IPS-18c (cell line): ENCODE measurements at regions not wholly inside any gene's neighbourhood (a gene's known extent, or its start where the extent isn't known, plus 50 kb on each side); places are given as distances from the start of the nearest gene placed in this dataset.
"Not testable (repeated sequence)": the region's sequence is repeated elsewhere in the genome, so short reads cannot be mapped to it uniquely, and the experiment has no call there.

Experiments used
- H3K4me3 ChIP-seq: 2 replicates; pipeline ENCODE4 v1.7.0; 2013; ENCODE audit warnings: low read depth, mild to moderate bottlenecking, low read length, moderate library complexity; ENCODE audit not compliant: insufficient read depth
- H3K9me3 ChIP-seq: one replicate; pipeline ENCODE4 v1.6.1; 2013; ENCODE audit warnings: mild to moderate bottlenecking, low read length, moderate library complexity; ENCODE audit not compliant: control insufficient read depth, insufficient read depth

DNA sequence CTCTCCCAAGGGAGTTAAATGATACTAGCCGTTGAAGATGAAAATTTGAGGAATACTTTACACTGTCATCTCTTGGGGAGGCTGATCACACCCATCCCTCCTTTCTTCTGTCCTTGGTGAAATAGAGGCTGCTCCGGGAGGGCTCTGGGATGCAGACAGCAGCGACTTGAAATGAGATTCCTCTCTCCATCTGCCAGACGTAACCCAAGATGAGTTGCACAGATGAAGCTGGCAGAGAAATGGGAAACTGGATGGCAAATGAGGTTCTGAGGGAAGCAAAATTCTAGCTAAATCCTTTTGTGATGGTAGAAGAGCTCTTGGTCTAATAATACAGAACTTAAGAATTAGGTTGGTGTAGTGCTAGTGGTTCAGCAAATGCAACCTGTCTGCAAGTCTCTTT, 201.4 kb downstream of the AASDH start:
- H3K4me3 ChIP-seq, result no peak overlapping the region
- H3K9me3 ChIP-seq, result peaks cover 5% of the 10 kb centered on the region

DNA sequence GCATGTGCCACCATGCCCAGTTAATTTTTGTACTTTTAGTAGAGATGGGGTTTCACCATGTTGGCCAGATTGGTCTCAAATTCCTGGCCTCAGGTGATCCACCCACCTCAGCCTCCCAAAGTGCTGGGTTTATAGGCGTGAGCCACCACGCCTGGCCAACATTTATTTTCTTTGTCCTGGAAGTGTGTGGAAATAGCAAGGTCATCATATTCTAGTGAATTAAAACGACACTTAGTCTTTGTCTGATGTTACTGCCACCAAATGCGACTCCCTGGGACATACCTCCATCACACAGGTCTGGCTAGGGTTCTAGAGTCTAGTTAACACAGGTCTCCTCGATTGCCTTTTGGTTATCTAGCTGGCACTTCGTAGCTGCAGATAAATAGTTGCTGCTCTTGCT, 203.1 kb downstream of the AASDH start:
- H3K9me3 ChIP-seq, result peaks cover 2% of the 10 kb centered on the region
- no peak overlapping the region for H3K4me3 ChIP-seq

- H3K4me3 ChIP-seq, result no peak overlapping the region
- peaks cover 2% of the 10 kb centered on the region for H3K9me3 ChIP-seq
These were observed 203.8 kb downstream of the AASDH start for GRCh38 chr4:56183344-56183959.

DNA sequence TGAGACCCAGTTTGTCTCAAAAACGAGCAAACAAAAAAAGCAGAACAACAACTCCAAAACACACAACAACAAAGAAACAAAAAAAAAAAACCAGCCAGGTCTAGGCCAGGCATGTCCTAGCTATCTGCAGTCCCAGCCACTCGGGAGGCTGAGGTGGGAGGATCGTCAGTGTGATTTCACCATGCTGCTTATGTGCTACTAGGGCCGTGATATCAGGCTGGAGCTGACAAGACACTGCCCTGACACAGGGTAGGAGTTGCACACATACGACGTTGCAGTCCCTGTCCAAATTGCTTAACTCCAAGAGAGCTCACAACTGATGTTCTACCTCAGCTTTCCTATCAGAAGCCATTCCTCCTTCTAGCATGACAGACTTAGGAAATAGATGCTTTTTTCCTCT, 204.9 kb downstream of the AASDH start:
- peaks cover 2% of the 10 kb centered on the region for H3K9me3 ChIP-seq
- H3K4me3 ChIP-seq, result no peak overlapping the region

DNA sequence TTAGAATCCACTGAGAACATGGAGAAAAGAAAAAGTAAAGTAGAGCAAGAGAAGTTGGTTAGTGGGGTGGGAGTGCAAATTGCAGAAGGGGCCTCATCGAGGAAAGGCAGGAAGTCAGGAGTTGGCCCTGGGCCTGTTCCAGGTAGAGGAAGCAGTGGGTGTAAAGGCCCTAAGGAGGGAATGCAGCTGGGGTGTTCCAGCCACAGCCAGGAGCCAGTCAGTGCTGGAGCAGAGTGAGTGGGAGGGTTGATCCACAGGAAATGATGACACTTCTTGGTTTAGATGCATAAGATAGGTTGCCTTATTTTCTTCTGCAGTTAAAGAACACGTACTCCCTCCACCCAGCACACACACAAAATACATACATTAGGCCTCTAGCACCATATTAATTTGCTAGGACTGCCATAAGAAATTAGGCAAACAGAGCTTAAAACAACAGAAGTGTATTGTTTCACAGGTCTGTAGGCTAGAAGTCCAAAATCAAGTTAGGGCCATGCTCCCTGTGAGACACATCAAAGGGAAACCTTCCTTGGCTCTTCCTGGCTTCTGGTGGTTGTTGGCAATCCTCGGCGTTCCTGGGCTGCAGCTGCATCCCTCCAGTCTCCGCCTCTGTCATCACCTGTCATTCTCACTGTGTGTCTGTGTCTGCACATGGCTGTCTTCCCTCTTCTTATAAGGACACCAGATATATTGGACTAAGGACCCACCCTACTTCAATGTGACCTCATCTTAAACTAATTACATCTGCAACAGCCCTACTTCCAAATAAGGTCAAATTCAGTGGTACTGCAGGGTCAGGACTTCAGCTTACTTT, 205.9 kb downstream of the AASDH start:
- Histone ChIP-seq H3K9me3 (peaks cover 2% of the 10 kb centered on the region), H3K4me3 (no peak overlapping the region)

DNA sequence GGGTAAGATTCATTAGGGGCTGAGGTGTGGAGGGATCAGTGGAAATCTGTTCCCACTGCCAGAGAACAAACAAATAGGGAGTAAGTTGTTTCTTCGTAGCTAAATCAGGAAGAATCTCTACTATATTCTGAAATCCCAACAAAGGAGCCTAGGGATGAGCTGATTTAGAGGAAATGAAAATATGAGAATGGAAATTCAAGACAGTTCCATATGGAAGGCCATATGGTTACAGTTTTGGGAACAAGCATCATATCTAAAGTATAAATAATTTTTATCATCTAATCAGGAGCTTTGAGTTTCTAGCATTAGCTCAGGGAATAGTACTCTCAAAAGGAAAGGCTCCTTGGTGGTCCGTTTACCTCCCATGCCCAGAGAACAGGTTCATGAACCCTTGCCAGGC, 218.2 kb downstream of the AASDH start:
- Histone ChIP-seq H3K4me3 (no peak overlapping the region), H3K9me3 (no peaks in the 10 kb centered on the region)

GRCh38 chr4:56164907-56165306, 216.2 kb downstream of the CEP135 start:
- H3K9me3 ChIP-seq, result no peaks in the 10 kb centered on the region
- H3K4me3 ChIP-seq, result no peak overlapping the region

- no peak overlapping the region for H3K4me3 ChIP-seq
- H3K9me3 ChIP-seq, result no peaks in the 10 kb centered on the region
These were observed 211.9 kb downstream of the CEP135 start for GRCh38 chr4:56160636-56161035.

DNA sequence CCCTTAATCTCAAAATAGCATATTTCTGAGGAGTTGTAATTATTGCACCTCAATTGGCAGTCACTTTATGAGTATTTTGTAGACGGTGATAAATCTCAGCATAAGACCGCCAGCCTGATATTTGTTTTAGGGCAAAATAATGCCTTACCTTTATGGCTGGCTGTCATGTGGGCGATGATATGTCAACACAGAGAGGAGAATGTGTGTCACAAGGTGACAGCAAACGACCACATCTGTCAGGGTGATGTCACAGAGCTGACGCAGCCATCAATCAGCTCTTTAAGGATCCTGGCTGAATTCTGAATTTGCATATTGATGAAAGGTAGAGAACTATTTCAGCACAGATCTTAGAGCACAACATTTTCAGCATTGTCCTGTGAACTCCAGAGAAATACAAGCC, 209.7 kb downstream of the CEP135 start:
- no peak overlapping the region for H3K4me3 ChIP-seq
- H3K9me3 ChIP-seq, result no peaks in the 10 kb centered on the region

- Histone ChIP-seq H3K9me3 (no peaks in the 10 kb centered on the region), H3K4me3 (no peak overlapping the region)
These were observed 207.4 kb downstream of the CEP135 start for GRCh38 chr4:56156141-56156540.

DNA sequence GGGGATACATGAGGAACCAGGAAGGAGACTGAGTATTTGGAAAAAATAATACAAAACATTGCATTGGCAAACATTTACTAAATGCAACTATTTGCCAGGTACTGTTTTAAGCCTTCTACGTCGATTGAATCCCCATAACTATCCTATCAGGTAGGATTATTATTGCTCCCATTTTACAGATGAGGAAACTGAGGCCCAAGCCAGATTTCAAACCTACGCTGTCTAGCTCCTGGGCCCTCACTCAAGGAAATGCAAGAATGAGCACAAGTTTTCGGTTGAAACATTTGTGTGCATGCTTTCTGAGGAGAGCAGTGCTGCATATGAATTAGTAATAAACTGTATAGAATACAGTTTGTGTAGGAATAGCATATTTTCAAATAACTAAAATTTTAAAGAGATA, 206.7 kb downstream of the CEP135 start:
- H3K9me3 ChIP-seq, result no peaks in the 10 kb centered on the region
- no peak overlapping the region for H3K4me3 ChIP-seq

DNA sequence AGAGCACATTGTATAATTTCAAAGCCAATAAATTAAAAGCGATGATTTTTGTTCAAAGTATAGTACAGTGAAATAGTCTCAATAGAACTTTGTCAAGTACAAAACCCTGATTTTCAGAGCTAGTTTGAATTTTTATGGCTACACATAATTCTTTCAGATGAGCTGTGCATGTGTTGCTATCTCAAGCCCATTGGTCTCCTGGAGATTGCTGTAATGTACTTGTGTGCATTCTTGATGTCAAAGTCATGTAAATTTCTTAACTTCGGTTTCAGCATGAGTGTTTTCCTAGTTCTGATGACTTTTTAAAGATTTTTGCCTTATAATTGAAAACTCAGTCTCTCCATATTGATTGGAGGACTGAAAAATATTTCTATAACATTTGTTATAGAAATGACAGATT, 200.8 kb downstream of the CEP135 start:
- Histone ChIP-seq H3K4me3 (no peak overlapping the region), H3K9me3 (no peaks in the 10 kb centered on the region)

DNA sequence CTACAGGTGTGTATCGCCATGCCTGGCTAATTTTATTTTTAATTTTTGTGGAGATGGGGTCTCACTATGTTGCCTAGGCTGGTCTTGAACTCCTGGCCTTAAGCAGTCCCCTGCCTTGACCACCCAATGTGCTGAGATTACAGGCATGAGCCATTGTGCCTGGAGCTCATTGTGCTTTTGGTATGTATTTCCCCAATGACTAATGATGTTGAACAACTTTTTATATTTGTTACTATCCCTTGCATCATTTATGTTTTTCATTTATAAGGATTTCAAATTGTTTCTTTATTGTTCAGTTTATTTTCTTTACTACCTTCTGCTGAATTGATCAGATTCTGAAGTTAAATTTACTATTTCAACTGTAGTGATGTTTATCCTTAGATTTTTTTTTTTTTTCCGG, 199.7 kb downstream of the CEP135 start:
- Histone ChIP-seq H3K9me3 (no peaks in the 10 kb centered on the region), H3K4me3 (no peak overlapping the region)

DNA sequence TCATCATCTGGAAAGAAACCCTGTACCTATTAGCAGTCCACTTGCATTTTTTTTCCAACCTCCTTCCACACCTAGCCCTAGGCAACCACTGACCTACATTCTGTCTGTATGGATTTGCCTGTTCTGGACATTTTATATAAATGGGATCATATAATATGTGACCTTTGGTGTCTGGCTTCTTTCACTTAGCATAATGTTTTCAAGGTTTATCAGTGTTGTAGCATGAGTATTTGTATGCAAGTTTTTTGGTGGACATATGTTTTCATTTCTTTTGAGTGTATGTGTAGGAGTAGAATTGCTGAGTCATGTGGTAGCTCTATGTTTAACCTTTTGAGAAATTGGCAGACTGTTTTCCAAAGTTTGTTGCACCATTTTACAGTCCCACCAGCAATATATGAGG, 198.6 kb downstream of the CEP135 start:
- H3K9me3 ChIP-seq, result no peaks in the 10 kb centered on the region
- no peak overlapping the region for H3K4me3 ChIP-seq

GRCh38 chr4:56146956-56147355, 198.2 kb downstream of the CEP135 start:
- Histone ChIP-seq H3K4me3 (no peak overlapping the region), H3K9me3 (no peaks in the 10 kb centered on the region)

- H3K4me3 ChIP-seq, result no peak overlapping the region
- no peaks in the 10 kb centered on the region for H3K9me3 ChIP-seq
These were observed 193.3 kb downstream of the CEP135 start for GRCh38 chr4:56142088-56142487.

GRCh38 chr4:56139241-56139827, 190.6 kb downstream of the CEP135 start:
- H3K9me3 ChIP-seq, result no peaks in the 10 kb centered on the region
- H3K4me3 ChIP-seq, result no peak overlapping the region

DNA sequence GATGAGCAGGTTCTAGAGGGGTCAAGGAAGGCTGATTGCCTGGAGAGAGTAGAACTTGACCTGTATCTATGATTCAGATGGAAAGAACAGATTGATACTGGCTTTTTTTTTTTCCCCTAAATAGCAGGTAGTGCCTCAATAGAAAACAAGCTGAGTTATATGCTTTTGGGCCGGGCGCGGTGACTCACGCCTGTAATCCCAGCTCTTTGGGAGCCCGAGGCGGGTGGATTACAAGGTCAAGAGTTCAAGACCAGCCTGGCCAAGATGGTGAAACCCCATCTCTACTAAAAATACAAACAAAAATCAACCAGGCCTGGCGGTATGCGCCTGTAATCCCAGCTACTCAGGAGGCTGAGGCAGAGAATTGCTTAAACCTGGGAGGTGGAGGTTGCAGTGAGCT, 186.1 kb downstream of the CEP135 start:
- H3K4me3 ChIP-seq, H3K9me3 ChIP-seq: not testable (repeated sequence)
